GM10266 (cell line): ENCODE measurements at regions not wholly inside any gene's neighbourhood (a gene's known extent, or its start where the extent isn't known, plus 50 kb on each side); places are given as distances from the start of the nearest gene placed in this dataset.

Source experiments
- DNase-seq: peaks from one replicate; pipeline ENCODE4 v3.0.0; 2012; ENCODE audit errors: extremely low spot score
- CTCF ChIP-seq: IDR thresholded peaks from 2 replicates; pipeline ENCODE4 v1.5.1; 2012; ENCODE audit warnings: mild to moderate bottlenecking, low read depth; ENCODE audit not compliant: control insufficient read depth, insufficient read depth; ENCODE audit errors: missing control alignments

GRCh38 chr4:152091405-152091804, 330.6 kb upstream of the GATB start:
- TF ChIP-seq CTCF = no peak
- no peak for DNase-seq

- no peak for TF ChIP-seq CTCF
- no peak for DNase-seq
These were observed 329.7 kb upstream of the GATB start for GRCh38 chr4:152090543-152090942.

- no peak for TF ChIP-seq CTCF
- DNase-seq = no peak
These were observed 328.8 kb upstream of the GATB start for GRCh38 chr4:152089584-152089983.

- no peak for DNase-seq
- TF ChIP-seq CTCF = no peak
These were observed 326.5 kb upstream of the GATB start for GRCh38 chr4:152087335-152087734.

GRCh38 chr4:152085657-152086056, 324.9 kb upstream of the GATB start:
- no peak for DNase-seq
- TF ChIP-seq CTCF = no peak

- TF ChIP-seq CTCF = no peak
- no peak for DNase-seq
These were observed 322.5 kb upstream of the GATB start for GRCh38 chr4:152083338-152083737.

GRCh38 chr4:152081024-152081423, 320.2 kb upstream of the GATB start:
- no peak for TF ChIP-seq CTCF
- no peak for DNase-seq
